ENCODE measurements at regions not wholly inside any gene's neighbourhood (a gene's known extent, or its start where the extent isn't known, plus 50 kb on each side); places are given as distances from the start of the nearest gene placed in this dataset.

- TF ChIP-seq CTCF (IDR thresholded peaks at IDR 0.05) (no peak), HMGA2 (CRISPR knock-in tag; IDR thresholded peaks at IDR 0.05) (no peak), E2F5 (CRISPR knock-in tag; IDR thresholded peaks at IDR 0.05) (no peak), MXD4 (CRISPR knock-in tag; IDR thresholded peaks at IDR 0.05; ENCODE audit: borderline replicate concordance) (no peak), ZNF423 (CRISPR knock-in tag; IDR thresholded peaks at IDR 0.05) (no peak), IRF2 (CRISPR knock-in tag; IDR thresholded peaks at IDR 0.05; ENCODE audit: borderline replicate concordance, low read depth) (no peak), ESRRA (CRISPR knock-in tag; IDR thresholded peaks at IDR 0.05; ENCODE audit: borderline replicate concordance) (no peak), NFYB (CRISPR knock-in tag; conservative IDR thresholded peaks at IDR 0.05; ENCODE audit: low read depth) (no peak), ZNF263 (CRISPR knock-in tag; IDR thresholded peaks at IDR 0.05; ENCODE audit: low read depth) (no peak), NFE2L1 (CRISPR knock-in tag; IDR thresholded peaks at IDR 0.05) (no peak), MYBL2 (CRISPR knock-in tag; IDR thresholded peaks at IDR 0.05) (no peak), TEAD1 (CRISPR knock-in tag; IDR thresholded peaks at IDR 0.05) (no peak), ZNF121 (CRISPR knock-in tag; IDR thresholded peaks at IDR 0.05) (no peak)
- TF ChIP-seq, protein P1, sequence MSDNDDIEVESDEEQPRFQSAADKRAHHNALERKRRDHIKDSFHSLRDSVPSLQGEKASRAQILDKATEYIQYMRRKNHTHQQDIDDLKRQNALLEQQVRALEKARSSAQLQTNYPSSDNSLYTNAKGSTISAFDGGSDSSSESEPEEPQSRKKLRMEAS (CRISPR knock-in tag; IDR thresholded peaks at IDR 0.05), result no peak
Measured at GRCh38 chr14:99067927-99068326, 204.1 kb downstream of the BCL11B start.

All from WTC11 (cell line).